ENCODE measurements at regions not wholly inside any gene's neighbourhood (a gene's known extent, or its start where the extent isn't known, plus 50 kb on each side); places are given as distances from the start of the nearest gene placed in this dataset.

- TF ChIP-seq, protein P1, sequence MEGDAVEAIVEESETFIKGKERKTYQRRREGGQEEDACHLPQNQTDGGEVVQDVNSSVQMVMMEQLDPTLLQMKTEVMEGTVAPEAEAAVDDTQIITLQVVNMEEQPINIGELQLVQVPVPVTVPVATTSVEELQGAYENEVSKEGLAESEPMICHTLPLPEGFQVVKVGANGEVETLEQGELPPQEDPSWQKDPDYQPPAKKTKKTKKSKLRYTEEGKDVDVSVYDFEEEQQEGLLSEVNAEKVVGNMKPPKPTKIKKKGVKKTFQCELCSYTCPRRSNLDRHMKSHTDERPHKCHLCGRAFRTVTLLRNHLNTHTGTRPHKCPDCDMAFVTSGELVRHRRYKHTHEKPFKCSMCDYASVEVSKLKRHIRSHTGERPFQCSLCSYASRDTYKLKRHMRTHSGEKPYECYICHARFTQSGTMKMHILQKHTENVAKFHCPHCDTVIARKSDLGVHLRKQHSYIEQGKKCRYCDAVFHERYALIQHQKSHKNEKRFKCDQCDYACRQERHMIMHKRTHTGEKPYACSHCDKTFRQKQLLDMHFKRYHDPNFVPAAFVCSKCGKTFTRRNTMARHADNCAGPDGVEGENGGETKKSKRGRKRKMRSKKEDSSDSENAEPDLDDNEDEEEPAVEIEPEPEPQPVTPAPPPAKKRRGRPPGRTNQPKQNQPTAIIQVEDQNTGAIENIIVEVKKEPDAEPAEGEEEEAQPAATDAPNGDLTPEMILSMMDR (IDR thresholded peaks at IDR 0.05; ENCODE audit: control extremely low read depth in 1 of 3, insufficient read depth in 1 of 3, low read depth in 1 of 3, low read length in 3 of 3), result no peak
- TF ChIP-seq EGR1 (IDR thresholded peaks at IDR 0.05; ENCODE audit: borderline replicate concordance, low read depth, low read length) (no peak), CBX8 (IDR thresholded peaks at IDR 0.05; ENCODE audit: borderline replicate concordance, low read depth, low read length) (no peak), FOSL1 (IDR thresholded peaks at IDR 0.05; ENCODE audit: insufficient read depth, low read depth, low read length) (no peak), SIRT6 (IDR thresholded peaks at IDR 0.05; ENCODE audit: low read length) (no peak), KDM5A (IDR thresholded peaks at IDR 0.05; ENCODE audit: low read length) (no peak), RAD21 (IDR thresholded peaks at IDR 0.05 in 1 of 2, conservative IDR thresholded peaks at IDR 0.05 in 1 of 2; ENCODE audit: low read depth in 2 of 2, low read length in 2 of 2) (no peak), BCL11A (IDR thresholded peaks at IDR 0.05; ENCODE audit: low read depth in 2 of 2, low read length in 2 of 2) (no peak), JUN (IDR thresholded peaks at IDR 0.05; ENCODE audit: low read depth, low read length) (no peak)
Observed at GRCh38 chr11:35088676-35089075, 50.3 kb upstream of the CD44 start (continued).
